BE2C (cell line): ENCODE measurements at regions not wholly inside any gene's neighbourhood (a gene's known extent, or its start where the extent isn't known, plus 50 kb on each side); places are given as distances from the start of the nearest gene placed in this dataset.

Experiments used
- DNase-seq: peaks from one replicate; pipeline ENCODE4 v3.0.0-alpha.2; 2020
- H3K27me3 ChIP-seq: fragments of 250-450 bp; sonication (Bioruptor Pico); 2 replicates; pipeline ENCODE4 v1.5.1; 2020; ENCODE audit warnings: mild to moderate bottlenecking
- H3K36me3 ChIP-seq: fragments of 250-450 bp; sonication (Bioruptor Pico); 2 replicates; pipeline ENCODE4 v1.5.1; 2020; ENCODE audit warnings: mild to moderate bottlenecking
- H3K4me1 ChIP-seq: fragments of 250-450 bp; sonication (Bioruptor Pico); 2 replicates; pipeline ENCODE4 v1.5.1; 2020
- H3K4me3 ChIP-seq: 2 replicates; pipeline ENCODE4 v1.5.1; 2011; ENCODE audit warnings: low read depth, low read length
- H3K9me3 ChIP-seq: fragments of 250-450 bp; sonication (Bioruptor Pico); 2 replicates; pipeline ENCODE4 v1.5.1; 2020
- CTCF ChIP-seq: IDR thresholded peaks from 2 replicates; pipeline ENCODE4 v1.5.1; 2012; ENCODE audit warnings: mild to moderate bottlenecking, low read depth, low read length

- no peaks in the 10 kb centered on the region for H3K27me3 ChIP-seq
- H3K9me3 ChIP-seq, result no peaks in the 10 kb centered on the region
- DNase-seq, result no peak
- no peak overlapping the region for H3K4me3 ChIP-seq
- no peaks in the 10 kb centered on the region for H3K4me1 ChIP-seq
- no peak for TF ChIP-seq CTCF
- no peaks in the 10 kb centered on the region for H3K36me3 ChIP-seq
These were observed 1074.8 kb upstream of the CDH2 start for GRCh38 chr18:29251681-29252080.

GRCh38 chr18:29250843-29251242, 1073.9 kb upstream of the CDH2 start:
- H3K27me3 ChIP-seq, result no peaks in the 10 kb centered on the region
- DNase-seq, result no peak

GRCh38 chr18:29250259-29250658, 1073.3 kb upstream of the CDH2 start:
- TF ChIP-seq CTCF, result no peak
- H3K27me3 ChIP-seq, result no peaks in the 10 kb centered on the region
- H3K36me3 ChIP-seq, result no peaks in the 10 kb centered on the region
- H3K4me1 ChIP-seq, result no peaks in the 10 kb centered on the region
- no peaks in the 10 kb centered on the region for H3K9me3 ChIP-seq
- no peak overlapping the region for H3K4me3 ChIP-seq
- no peak for DNase-seq

More at GRCh38 chr18:29250843-29251242, 1073.9 kb upstream of the CDH2 start:
- Histone ChIP-seq H3K4me1 (no peaks in the 10 kb centered on the region), H3K9me3 (no peaks in the 10 kb centered on the region), H3K36me3 (no peaks in the 10 kb centered on the region), H3K4me3 (no peak overlapping the region)
- no peak for TF ChIP-seq CTCF

- H3K36me3 ChIP-seq, result no peaks in the 10 kb centered on the region
- H3K4me1 ChIP-seq, result no peaks in the 10 kb centered on the region
- TF ChIP-seq CTCF, result no peak
- H3K9me3 ChIP-seq, result no peaks in the 10 kb centered on the region
- no peak for DNase-seq
- H3K4me3 ChIP-seq, result no peak overlapping the region
- H3K27me3 ChIP-seq, result no peaks in the 10 kb centered on the region
These were observed 1071.9 kb upstream of the CDH2 start for GRCh38 chr18:29248805-29249204.

GRCh38 chr18:29241199-29241598, 1064.3 kb upstream of the CDH2 start:
- H3K4me1 ChIP-seq, result no peaks in the 10 kb centered on the region
- no peaks in the 10 kb centered on the region for H3K9me3 ChIP-seq
- DNase-seq, result no peak

GRCh38 chr18:29234751-29235150, 1057.8 kb upstream of the CDH2 start:
- Histone ChIP-seq H3K36me3 (no peaks in the 10 kb centered on the region), H3K4me1 (no peaks in the 10 kb centered on the region), H3K4me3 (no peak overlapping the region), H3K9me3 (no peaks in the 10 kb centered on the region), H3K27me3 (no peaks in the 10 kb centered on the region)
- TF ChIP-seq CTCF, result no peak
- no peak for DNase-seq

More at GRCh38 chr18:29241199-29241598, 1064.3 kb upstream of the CDH2 start:
- H3K27me3 ChIP-seq, result no peaks in the 10 kb centered on the region
- no peak for TF ChIP-seq CTCF
- H3K4me3 ChIP-seq, result no peak overlapping the region
- H3K36me3 ChIP-seq, result no peaks in the 10 kb centered on the region
